Breast epithelium (tissue), 3 donors: ENCODE measurements at regions not wholly inside any gene's neighbourhood (a gene's known extent, or its start where the extent isn't known, plus 50 kb on each side); places are given as distances from the start of the nearest gene placed in this dataset.

Experiments used
- POLR2A ChIP-seq: fragments of 450-650 bp; IDR thresholded peaks from one replicate; pipeline ENCODE4 v1.6.1; 2016; ENCODE audit warnings: antibody characterized with exemption, mild to moderate bottlenecking, moderate library complexity
- TF ChIP-seq, protein P1 (sequence below), 3 donors: fragments of 450-650 bp; IDR thresholded peaks; one replicate each; pipeline ENCODE4 v1.5.1; 2016 to 2017; ENCODE audit warnings: antibody characterized with exemption in 3 of 3, mild to moderate bottlenecking in 3 of 3, moderate library complexity in 3 of 3

- no peak for TF ChIP-seq POLR2A
- TF ChIP-seq, protein P1, sequence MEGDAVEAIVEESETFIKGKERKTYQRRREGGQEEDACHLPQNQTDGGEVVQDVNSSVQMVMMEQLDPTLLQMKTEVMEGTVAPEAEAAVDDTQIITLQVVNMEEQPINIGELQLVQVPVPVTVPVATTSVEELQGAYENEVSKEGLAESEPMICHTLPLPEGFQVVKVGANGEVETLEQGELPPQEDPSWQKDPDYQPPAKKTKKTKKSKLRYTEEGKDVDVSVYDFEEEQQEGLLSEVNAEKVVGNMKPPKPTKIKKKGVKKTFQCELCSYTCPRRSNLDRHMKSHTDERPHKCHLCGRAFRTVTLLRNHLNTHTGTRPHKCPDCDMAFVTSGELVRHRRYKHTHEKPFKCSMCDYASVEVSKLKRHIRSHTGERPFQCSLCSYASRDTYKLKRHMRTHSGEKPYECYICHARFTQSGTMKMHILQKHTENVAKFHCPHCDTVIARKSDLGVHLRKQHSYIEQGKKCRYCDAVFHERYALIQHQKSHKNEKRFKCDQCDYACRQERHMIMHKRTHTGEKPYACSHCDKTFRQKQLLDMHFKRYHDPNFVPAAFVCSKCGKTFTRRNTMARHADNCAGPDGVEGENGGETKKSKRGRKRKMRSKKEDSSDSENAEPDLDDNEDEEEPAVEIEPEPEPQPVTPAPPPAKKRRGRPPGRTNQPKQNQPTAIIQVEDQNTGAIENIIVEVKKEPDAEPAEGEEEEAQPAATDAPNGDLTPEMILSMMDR (IDR thresholded peaks at IDR 0.05), result no peak
Observed at GRCh38 chr9:25374281-25374680, 304.0 kb downstream of the TUSC1 start.
